HepG2 (cell line): ENCODE measurements at regions not wholly inside any gene's neighbourhood (a gene's known extent, or its start where the extent isn't known, plus 50 kb on each side); places are given as distances from the start of the nearest gene placed in this dataset.

Source experiments
- CHD4 ChIP-seq: fragments of 200-600 bp; sonication (generic); IDR thresholded peaks from 2 replicates; pipeline ENCODE4 v1.7.0; 2017; ENCODE audit warnings: mild to moderate bottlenecking, low read length, borderline replicate concordance
- KMT2B ChIP-seq: IDR thresholded peaks from 2 replicates; pipeline ENCODE4 v1.6.1; 2016; ENCODE audit warnings: missing genetic modification reagents, missing compliant biosample characterization
- RFX5 ChIP-seq: IDR thresholded peaks from 2 replicates; pipeline ENCODE4 v1.6.1; 2011; ENCODE audit warnings: low read depth, low read length, improper control_type of control experiment
- ZNF160 ChIP-seq: sonication (generic); formaldehyde crosslinking; IDR thresholded peaks from 2 replicates; pipeline ENCODE4 v1.8.0; 2022; ENCODE audit warnings: mild to moderate bottlenecking, inconsistent platforms, missing genetic modification reagents
- ZNF772 ChIP-seq: sonication (generic); formaldehyde crosslinking; IDR thresholded peaks from 2 replicates; pipeline ENCODE4 v1.5.0; 2020; ENCODE audit warnings: mild to moderate bottlenecking, missing genetic modification reagents

DNA sequence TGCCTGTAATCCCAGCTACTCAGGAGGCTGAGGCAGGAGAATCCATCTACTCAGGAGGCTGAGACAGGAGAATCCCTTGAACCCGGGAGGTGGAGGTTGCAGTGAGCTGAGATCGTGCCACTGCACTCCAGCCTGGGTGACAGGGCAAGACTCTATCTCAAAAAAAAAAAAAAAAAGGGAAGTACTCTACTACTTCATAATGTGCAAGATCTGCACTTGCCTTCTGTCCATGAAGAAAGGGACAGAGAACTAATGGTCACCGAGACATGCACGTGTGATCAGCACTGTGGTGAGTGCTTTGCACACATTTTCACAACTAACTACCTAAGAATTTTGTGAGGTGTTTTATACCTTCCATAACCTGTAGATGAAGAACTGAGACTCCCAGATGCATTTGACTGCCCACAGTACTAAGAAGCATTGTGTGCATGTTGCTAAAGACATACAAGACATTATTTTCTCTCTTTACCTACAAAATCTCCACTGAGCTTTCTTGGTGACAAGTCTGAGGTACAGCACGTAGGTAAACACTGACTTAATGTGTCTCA is 784.8 kb upstream of the ID2 start:
- no peak for TF ChIP-seq ZNF160 (CRISPR knock-in tag)
- TF ChIP-seq KMT2B (CRISPR knock-in tag), result no peak
- no peak for TF ChIP-seq ZNF772
- TF ChIP-seq RFX5, result no peak
- TF ChIP-seq CHD4, result no peak
